Stimulated activated CD8-positive, alpha-beta memory T cell treated with anti-CD3 and anti-CD28 coated beads, Interleukin-7, amount 100 ng/mL, for 48 hours (primary cell): ENCODE measurements at regions not wholly inside any gene's neighbourhood (a gene's known extent, or its start where the extent isn't known, plus 50 kb on each side); places are given as distances from the start of the nearest gene placed in this dataset.
A peak's percentile ranks its signal among the peaks of the same experiment; 100 is the strongest.

Experiments used
- DNase-seq, 2 donors: peaks; one replicate each; pipeline ENCODE4 v3.0.0-alpha.2; 2020; ENCODE audit warnings: low read depth in 1 of 2; ENCODE audit errors: extremely low read depth in 1 of 2

DNA sequence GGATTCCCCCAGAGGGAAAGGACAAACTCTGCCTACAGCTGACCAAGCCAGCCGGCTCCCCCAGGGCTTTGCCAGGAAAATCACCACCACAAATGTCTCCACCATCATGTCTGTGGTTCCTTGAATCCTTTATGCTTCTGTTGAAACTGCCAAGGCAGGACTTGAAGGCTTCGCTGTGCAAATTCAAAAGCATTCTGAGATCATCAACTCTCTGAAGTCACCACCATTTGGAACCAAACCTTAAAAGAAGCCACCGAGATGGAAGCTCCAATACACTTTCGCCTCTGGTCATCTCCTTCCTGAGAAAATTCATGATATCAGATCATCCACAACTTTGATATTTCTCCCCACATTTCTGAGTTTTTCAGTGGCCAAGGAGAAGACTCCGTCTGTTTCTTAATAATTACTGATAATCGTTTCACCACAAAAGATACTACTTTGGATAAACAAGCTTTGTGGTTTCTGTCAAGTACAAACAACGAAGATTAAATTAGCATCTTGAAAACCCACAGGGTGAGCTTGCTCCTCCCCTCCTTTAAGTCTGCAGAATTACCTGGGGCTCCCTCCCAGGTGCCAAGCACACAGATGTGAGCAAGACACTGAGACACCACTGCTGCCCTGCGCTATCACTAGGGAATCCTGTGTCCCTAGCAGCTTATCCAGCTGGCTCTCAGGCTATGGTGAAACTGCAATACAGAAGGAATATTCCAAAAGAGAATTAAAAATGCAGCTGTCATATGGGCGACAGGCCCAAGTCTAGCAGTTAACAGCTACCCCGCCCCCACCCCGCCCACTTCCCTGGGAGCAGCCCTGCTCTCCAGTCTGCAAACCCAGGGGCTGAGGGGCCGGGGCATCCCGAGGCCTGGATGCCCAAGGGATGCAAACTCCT lies 125.0 kb upstream of the TBL1X start:
- no peak for DNase-seq

- no peak for DNase-seq
Measured at GRCh38 chrX:9340598-9341290, 124.1 kb upstream of the TBL1X start.

DNA sequence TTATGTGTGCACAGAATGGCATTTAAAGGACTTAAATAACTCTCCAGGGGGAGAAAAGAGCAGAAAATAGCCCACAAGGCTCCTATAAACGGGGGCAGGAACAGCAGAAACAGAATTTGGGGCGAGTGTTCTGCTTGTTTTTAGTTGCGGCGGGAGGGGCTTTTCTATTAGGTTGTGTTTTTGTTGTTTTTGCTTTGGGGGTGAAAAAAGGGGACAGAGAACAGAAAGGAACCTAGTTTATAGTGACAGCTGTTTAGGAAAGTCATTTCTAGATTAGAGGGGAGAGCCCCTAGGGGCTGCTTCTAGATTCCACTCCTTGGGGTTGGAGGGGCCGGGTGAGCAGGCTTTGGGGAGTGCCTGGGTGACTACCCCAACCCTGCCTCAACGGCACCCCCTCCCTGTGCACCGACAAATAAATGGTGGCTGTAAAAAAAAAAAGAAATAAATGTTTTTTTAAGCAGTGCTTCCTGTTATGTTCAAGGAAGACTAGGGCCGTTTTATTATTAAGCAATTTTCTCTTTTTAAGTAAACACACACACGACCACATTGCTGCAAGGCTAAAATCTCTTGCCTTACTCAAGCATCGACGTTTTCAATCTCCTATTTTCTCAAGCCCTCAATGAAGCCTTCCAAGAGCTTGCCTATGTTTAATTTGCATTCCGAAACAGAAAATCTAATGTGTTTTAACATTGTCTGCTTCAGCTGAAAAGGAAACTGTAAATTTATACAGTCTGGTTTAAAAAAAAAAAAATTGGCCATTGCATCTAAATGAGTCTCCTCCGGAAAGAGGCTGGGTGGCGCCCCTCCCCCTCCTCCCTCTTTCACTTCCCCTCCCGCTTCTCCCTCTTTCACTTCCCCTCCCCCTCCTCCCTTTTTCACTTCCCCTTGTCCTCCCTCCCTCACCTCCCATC lies 123.3 kb upstream of the TBL1X start:
- DNase-seq: no peak

DNA sequence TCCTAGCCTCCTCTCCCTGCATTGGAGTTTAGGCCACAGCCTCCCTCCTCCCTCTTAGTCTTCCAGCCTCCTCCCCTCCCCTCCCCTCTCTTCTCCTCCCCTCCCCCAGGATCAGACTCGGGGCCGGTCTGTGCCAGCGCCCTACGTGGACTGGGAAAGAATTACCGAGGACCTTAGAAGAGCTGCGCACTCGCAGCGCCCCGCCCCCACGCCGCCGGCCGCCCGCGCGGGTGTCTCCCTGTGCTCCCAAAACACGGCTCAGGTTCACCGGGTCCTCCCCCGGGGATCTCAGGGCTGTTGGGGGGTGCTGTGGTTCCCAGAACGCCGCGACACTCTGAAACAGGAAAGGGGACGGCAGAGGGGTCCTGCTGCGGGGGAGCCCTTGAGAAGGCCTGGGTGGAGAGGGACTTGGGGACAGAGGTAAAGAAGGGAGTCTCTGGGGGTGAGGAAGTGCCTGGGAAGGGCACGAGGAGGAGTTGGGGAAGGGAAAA lies 122.3 kb upstream of the TBL1X start:
- DNase-seq: no peak

- no peak for DNase-seq
Measured at GRCh38 chrX:9343971-9344370, 120.9 kb upstream of the TBL1X start.

DNA sequence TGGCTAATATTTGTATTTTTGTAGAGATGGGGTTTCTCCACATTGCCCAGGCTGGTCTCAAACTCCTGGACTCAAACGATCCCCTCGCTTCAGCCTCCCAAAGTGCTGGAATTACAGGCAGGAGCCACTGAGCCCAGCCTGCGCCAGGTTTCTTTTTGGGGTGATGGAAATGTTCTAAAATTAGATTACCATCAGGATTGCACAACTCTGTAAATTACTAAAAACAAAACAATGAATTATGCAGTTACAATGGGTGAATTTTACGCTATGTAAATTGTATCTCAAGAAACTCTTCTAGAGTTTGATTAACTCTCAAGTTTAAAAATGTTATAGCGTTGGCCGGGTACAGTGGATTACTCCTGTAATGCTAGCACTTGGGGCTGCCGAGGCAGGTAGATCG lies 118.9 kb upstream of the TBL1X start:
- DNase-seq: no peak

DNA sequence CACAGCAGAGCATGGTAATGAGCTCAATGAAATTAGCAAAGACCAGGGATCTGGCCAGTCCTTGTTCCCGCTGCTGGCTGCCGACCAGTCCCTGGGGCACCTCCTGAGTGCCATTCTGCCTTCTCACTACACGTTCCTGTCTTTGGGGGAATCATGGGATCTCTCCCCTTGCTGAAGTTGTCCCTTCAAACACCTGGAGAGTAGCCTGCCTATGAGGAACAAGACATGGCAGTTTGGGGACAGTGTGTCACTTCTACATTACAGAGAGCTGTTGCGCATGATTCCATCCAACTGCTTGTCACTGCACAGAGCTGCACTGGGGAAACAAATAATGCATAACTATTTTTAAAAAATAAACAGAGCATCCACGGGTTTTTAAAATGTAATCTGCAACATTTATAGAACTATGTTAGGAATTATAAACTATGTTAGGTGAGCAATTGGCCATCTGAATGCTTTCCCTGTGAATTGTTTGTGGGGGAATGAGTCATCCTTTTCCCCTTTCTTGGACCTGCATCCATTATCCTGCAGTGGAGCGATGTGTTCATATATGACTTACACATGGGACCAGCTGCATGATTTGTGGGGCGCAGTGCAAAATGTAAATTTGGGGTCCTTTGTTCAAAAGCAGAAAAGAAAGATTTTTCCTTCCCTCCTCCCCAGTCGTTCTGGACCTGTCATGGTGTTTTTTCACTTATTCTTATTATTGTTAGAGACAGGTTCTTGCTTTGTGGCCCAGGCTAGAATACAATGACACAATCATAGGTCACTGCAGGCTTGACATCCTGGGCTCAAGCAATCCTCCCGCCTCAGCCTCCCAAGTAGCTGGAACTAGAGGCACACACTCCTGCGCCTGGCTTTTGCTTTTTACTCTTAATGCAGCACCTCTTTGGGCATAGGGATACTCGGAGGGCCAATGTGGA lies 115.0 kb upstream of the TBL1X start:
- DNase-seq: no peak

- DNase-seq: no peak
Measured at GRCh38 chrX:9351126-9351525, 113.7 kb upstream of the TBL1X start.

DNA sequence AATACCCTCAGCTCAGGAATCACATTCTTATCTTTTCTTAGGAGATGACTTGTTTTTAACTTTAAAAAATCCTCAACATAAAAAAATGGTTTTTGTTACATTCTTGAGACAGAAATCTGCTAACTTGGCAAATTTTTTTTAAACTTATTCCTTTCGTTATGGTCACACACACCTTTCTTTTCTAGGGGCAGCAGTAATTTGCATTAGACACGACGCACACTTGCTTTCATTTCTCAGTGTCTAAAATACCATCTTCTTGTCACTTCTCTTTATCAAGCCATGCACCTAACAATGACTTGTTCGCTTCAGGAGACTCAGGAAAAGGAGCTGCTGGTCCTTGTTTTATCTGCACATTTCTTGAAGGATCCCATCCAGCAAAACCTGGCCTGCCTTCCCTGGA lies 112.6 kb upstream of the TBL1X start:
- DNase-seq: no peak

DNA sequence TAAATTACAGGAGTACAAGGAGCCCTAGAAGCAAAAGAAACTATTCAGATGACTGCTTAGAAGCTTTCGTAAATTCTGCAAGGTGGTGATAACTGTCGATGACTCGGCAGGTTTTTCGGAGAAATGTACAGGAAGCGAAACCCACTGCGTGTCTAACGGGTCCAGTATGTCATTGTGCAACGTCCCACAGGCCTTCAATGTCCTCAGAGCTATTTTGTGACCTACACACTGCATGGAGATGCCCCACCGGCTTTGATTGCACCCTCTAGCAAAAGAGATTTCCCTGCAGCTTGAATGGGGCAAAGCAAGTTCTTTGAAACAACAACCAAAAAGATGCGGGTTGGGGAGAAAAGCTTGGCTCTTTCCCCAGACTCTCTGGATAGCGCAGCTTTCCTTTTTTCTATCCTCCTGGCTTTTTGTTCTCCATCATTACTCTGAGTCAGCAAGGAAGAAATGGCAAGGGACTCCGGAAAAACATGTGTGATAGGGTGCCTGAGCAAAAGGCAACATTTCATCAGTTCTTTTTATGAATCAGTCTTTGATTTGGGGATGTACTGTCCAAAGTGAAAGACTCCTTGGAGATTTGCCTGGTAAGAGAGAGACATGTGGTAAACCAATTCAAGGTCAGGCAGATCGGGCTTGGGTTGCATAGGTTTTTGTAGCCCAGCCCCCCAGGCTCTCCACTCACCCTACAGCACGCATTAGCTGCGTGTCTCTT lies 112.0 kb upstream of the TBL1X start:
- peak in 1 of 2 donors; percentile 47 for DNase-seq

DNA sequence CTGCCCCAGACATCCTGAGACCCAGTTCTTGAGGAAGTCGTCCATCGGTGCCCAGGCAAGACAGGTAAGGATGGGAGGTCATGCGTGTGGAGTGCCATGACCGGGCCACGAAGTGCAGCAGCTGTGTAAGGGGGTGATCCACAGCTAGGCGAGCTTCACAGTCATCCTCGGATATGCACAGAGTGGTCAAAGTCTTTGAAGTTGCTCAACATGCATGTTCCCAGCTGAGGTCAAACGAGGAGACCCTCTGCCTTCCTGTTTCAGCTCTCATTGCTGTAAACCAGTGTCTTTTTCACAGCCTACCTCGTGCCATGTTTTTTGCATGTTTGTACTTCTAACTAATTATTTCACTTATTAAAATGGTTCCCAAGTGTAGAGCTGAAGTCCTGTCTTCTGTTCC lies 109.9 kb upstream of the TBL1X start:
- DNase-seq: no peak

GRCh38 chrX:9355739-9356138 lies 109.1 kb upstream of the TBL1X start:
- DNase-seq: no peak

- DNase-seq: no peak
Measured at GRCh38 chrX:9356846-9357245, 108.0 kb upstream of the TBL1X start.

DNA sequence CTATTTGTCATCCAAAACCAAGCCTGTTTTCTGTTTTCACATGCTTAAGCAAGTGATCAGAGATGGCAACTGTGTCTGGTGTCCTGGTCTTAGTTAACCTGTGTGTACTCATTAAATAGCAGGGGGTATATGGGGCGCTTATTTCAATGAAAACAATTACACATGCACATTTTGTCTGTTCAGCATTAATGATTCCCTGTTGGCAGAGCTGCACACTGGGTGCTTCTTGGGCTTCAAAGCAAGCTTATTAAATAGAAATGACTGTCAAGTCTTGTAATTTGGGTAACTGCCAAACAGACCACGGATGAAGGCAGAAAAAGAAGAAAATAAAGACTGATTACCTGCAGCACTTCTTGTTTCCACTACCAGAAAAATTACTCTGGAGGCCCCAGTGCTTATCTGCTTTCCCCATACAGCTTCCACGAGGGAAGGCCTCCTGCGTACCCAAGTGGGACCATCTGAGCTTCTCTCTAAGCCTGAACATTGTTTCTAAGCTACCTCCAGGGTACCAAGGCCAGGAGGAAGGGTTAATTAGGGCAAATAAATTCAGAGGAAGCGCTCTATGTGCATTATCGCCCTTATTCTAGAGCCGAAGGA lies 107.2 kb upstream of the TBL1X start:
- no peak for DNase-seq

GRCh38 chrX:9362363-9362928 lies 102.4 kb upstream of the TBL1X start:
- DNase-seq: no peak

GRCh38 chrX:9367421-9367820 lies 97.4 kb upstream of the TBL1X start:
- DNase-seq: no peak

GRCh38 chrX:9368262-9368661 lies 96.6 kb upstream of the TBL1X start:
- no peak for DNase-seq

GRCh38 chrX:9369802-9370291 lies 95.0 kb upstream of the TBL1X start:
- DNase-seq: peak in 1 of 2 donors; percentile 2
